IMR-90 (cell line): ENCODE measurements at regions not wholly inside any gene's neighbourhood (a gene's known extent, or its start where the extent isn't known, plus 50 kb on each side); places are given as distances from the start of the nearest gene placed in this dataset.

ENCODE experiments used
- ATAC-seq: fragments of 200-7000 bp; cut with Tn5 transposase; 2 replicates; pipeline ENCODE4 v1.9.1; 2020; ENCODE audit warnings: low read depth, mild to moderate bottlenecking, moderate library complexity
- BruUV-seq: library from RNA; stranded (reverse); fragments of 400-500 nt; replicated peaks from 2 replicates; lab custom pipeline; 2021; lab: Mats Ljungman, UMichigan
- CTCF ChIA-PET: fragments of 300-600 bp; formaldehyde crosslinking; extraction: SDS; loops from one replicate; lab custom pipeline; 2021; ENCODE audit warnings: antibody characterized with exemption; lab: Yijun Ruan, JAX
- POLR2A ChIA-PET: fragments of 300-600 bp; sonication (Branson Sonifier 250); formaldehyde crosslinking; loops from one replicate; lab custom pipeline; 2022; ENCODE audit warnings: antibody characterized with exemption; ENCODE audit not compliant: unreplicated experiment; lab: Charles Lee
- DNase-seq: peaks from one replicate; pipeline ENCODE4 v3.0.0; 2013
- H2AFZ ChIP-seq: replicated peaks from 2 replicates; pipeline ENCODE3; 2013; ENCODE audit warnings: low read length, mild to moderate bottlenecking; ENCODE audit not compliant: poor library complexity
- H2AK5ac ChIP-seq: 2 replicates; pipeline ENCODE4 v1.6.1; 2013; ENCODE audit warnings: low read depth, low read length, inconsistent platforms
- H2AK9ac ChIP-seq: replicated peaks from 2 replicates; pipeline ENCODE3; 2013; ENCODE audit warnings: mild to moderate bottlenecking, low read depth, low read length, moderate library complexity; ENCODE audit not compliant: poor library complexity
- H2BK120ac ChIP-seq: 2 replicates; pipeline ENCODE4 v1.6.1; 2013; ENCODE audit warnings: low read depth, low read length, inconsistent platforms
- H2BK15ac ChIP-seq: 3 replicates; pipeline ENCODE4 v1.6.1; 2013; ENCODE audit warnings: low read depth, low read length, inconsistent platforms
- H2BK20ac ChIP-seq: 2 replicates; pipeline ENCODE4 v1.6.1; 2013; ENCODE audit warnings: low read depth, mild to moderate bottlenecking, inconsistent platforms, low read length, moderate library complexity
- H2BK5ac ChIP-seq: 2 replicates; pipeline ENCODE4 v1.6.1; 2013; ENCODE audit warnings: mild to moderate bottlenecking, low read depth, low read length, inconsistent platforms; ENCODE audit not compliant: poor library complexity, severe bottlenecking
- H3K14ac ChIP-seq: replicated peaks from 2 replicates; pipeline ENCODE4 v1.6.1; 2013; ENCODE audit warnings: low read depth, low read length, inconsistent platforms
- H3K18ac ChIP-seq: 2 replicates; pipeline ENCODE4 v1.6.1; 2013; ENCODE audit warnings: low read depth, low read length, control low read depth
- H3K23ac ChIP-seq: 2 replicates; pipeline ENCODE4 v1.6.1; 2013; ENCODE audit warnings: low read depth, low read length, inconsistent platforms
- H3K27ac ChIP-seq: 2 replicates; pipeline ENCODE4 v1.5.1; 2013; ENCODE audit warnings: mild to moderate bottlenecking, control low read depth, low read length; ENCODE audit not compliant: insufficient read depth
- H3K27me3 ChIP-seq: 2 replicates; pipeline ENCODE4 v1.6.1; 2013; ENCODE audit warnings: low read length; ENCODE audit not compliant: control insufficient read depth, insufficient read depth
- H3K36me3 ChIP-seq: 2 replicates; pipeline ENCODE4 v1.6.1; 2013; ENCODE audit warnings: low read length, mixed read lengths; ENCODE audit not compliant: control insufficient read depth, insufficient read depth
- H3K4ac ChIP-seq: 2 replicates; pipeline ENCODE4 v1.6.1; 2013; ENCODE audit warnings: low read depth, low read length, inconsistent platforms
- H3K4me1 ChIP-seq: 2 replicates; pipeline ENCODE4 v1.6.1; 2013; ENCODE audit warnings: low read length, mixed read lengths; ENCODE audit not compliant: control insufficient read depth, insufficient read depth
- H3K4me2 ChIP-seq: 2 replicates; pipeline ENCODE4 v1.6.1; 2013; ENCODE audit warnings: low read depth, mild to moderate bottlenecking, control low read depth, low read length, moderate library complexity
- H3K4me3 ChIP-seq: 2 replicates; pipeline ENCODE4 v1.5.1; 2013; ENCODE audit warnings: low read depth, mild to moderate bottlenecking, control low read depth, low read length, moderate library complexity; ENCODE audit not compliant: insufficient read depth
- H3K56ac ChIP-seq: 2 replicates; pipeline ENCODE4 v1.6.1; 2013; ENCODE audit warnings: low read length, inconsistent platforms; ENCODE audit not compliant: insufficient read depth; ENCODE audit errors: extremely low read depth
- H3K79me1 ChIP-seq, 2 experiments: 2 replicates each; pipeline ENCODE4 v1.6.1; 2013; ENCODE audit warnings: low read length in 2 of 2, inconsistent platforms in 1 of 2, low read depth in 1 of 2
- H3K9ac ChIP-seq: 2 replicates; pipeline ENCODE4 v1.6.1; 2013; ENCODE audit warnings: low read depth, low read length, control low read depth
- H3K9me1 ChIP-seq: 2 replicates; pipeline ENCODE4 v1.6.1; 2013; ENCODE audit warnings: low read length, inconsistent platforms; ENCODE audit not compliant: insufficient read depth
- H3K9me3 ChIP-seq: 2 replicates; pipeline ENCODE4 v1.6.1; 2013; ENCODE audit warnings: low read length; ENCODE audit not compliant: control insufficient read depth, insufficient read depth
- H4K20me1 ChIP-seq: 2 replicates; pipeline ENCODE4 v1.6.1; 2013; ENCODE audit warnings: low read length, inconsistent platforms; ENCODE audit not compliant: insufficient read depth
- H4K5ac ChIP-seq: 2 replicates; pipeline ENCODE4 v1.6.1; 2013; ENCODE audit warnings: mild to moderate bottlenecking, low read depth, low read length, control low read depth
- H4K8ac ChIP-seq, 2 experiments: 2 replicates each; pipeline ENCODE4 v1.6.1; 2013; ENCODE audit warnings: low read depth in 2 of 2, low read length in 2 of 2, control low read depth in 1 of 2, inconsistent platforms in 1 of 2
- H4K91ac ChIP-seq: 2 replicates; pipeline ENCODE4 v1.6.1; 2013; ENCODE audit warnings: low read depth, low read length, inconsistent platforms; ENCODE audit not compliant: insufficient read depth
- BHLHE40 ChIP-seq: fragments of 150-350 bp; IDR thresholded peaks from 2 replicates; pipeline ENCODE4 v1.6.1; 2016; ENCODE audit warnings: mild to moderate bottlenecking, low read depth, low read length
- CEBPB ChIP-seq: IDR thresholded peaks from 2 replicates; pipeline ENCODE4 v1.6.1; 2012; ENCODE audit warnings: low read depth, low read length, improper control_type of control experiment
- CHD1 ChIP-seq: IDR thresholded peaks from 2 replicates; pipeline ENCODE4 v1.6.1; 2012; ENCODE audit warnings: low read depth, low read length, improper control_type of control experiment
- ELK1 ChIP-seq: fragments of 150-350 bp; IDR thresholded peaks from 2 replicates; pipeline ENCODE4 v1.6.1; 2016; ENCODE audit warnings: low read depth, mild to moderate bottlenecking, low read length, moderate library complexity, borderline replicate concordance
- FOS ChIP-seq: fragments of 150-350 bp; IDR thresholded peaks from 2 replicates; pipeline ENCODE4 v1.6.1; 2016; ENCODE audit warnings: low read depth, low read length
- MAZ ChIP-seq: IDR thresholded peaks from 2 replicates; pipeline ENCODE4 v1.6.1; 2012; ENCODE audit warnings: low read depth, mild to moderate bottlenecking, low read length, improper control_type of control experiment, moderate library complexity, borderline replicate concordance
- MXI1 ChIP-seq: IDR thresholded peaks from 2 replicates; pipeline ENCODE4 v1.6.1; 2012; ENCODE audit warnings: low read depth, mild to moderate bottlenecking, low read length, moderate library complexity, borderline replicate concordance
- NFE2L2 ChIP-seq: fragments of 150-350 bp; IDR thresholded peaks from 2 replicates; pipeline ENCODE4 v1.6.1; 2016; ENCODE audit warnings: low read depth, mild to moderate bottlenecking, low read length
- RFX5 ChIP-seq: IDR thresholded peaks from 2 replicates; pipeline ENCODE4 v1.8.0; 2012; ENCODE audit warnings: low read depth, mild to moderate bottlenecking, low read length, moderate library complexity
- SMC3 ChIP-seq: fragments of 150-350 bp; IDR thresholded peaks from 2 replicates; pipeline ENCODE4 v1.6.1; 2016; ENCODE audit warnings: low read depth, mild to moderate bottlenecking, antibody characterized with exemption, low read length, moderate library complexity
- USF2 ChIP-seq: fragments of 150-350 bp; IDR thresholded peaks from 2 replicates; pipeline ENCODE4 v1.6.1; 2017; ENCODE audit warnings: mild to moderate bottlenecking, antibody characterized with exemption, low read length, low read depth
- WGBS, 2 experiments: methylation state at CpG; one replicate each; pipeline versions ENCODE4 v1.1.5 to v1.1.7; 2013; ENCODE audit warnings: missing lambda C conversion rate in 2 of 2; ENCODE audit not compliant: insufficient read length in 1 of 2; ENCODE audit errors: extremely low coverage in 2 of 2; 5-methylcytosine and 5-hydroxymethylcytosine counted together
- dilution Hi-C: fragments of 300-500 bp; cut with HindIII; formaldehyde crosslinking; loops from one replicate; pipeline ENCODE4 v1.14.3; 2018; ENCODE audit warnings: low sequenced_read_pairs; ENCODE audit not compliant: unreplicated experiment
- in situ Hi-C: fragments of 300-500 bp; cut with MboI; formaldehyde crosslinking; loops from 3 replicates; pipeline ENCODE4 v1.14.3; 2019; ENCODE audit warnings: low sequenced_read_pairs, inconsistent platforms, mixed read lengths
- intact Hi-C: fragments of 100-400 bp; cut with micrococcal nuclease; formaldehyde crosslinking; loops from 2 replicates; pipeline ENCODE4 v1.10.0; 2022

- ATAC-seq (no peak), DNase-seq (no peak)
- Histone ChIP-seq H4K91ac (no peak overlapping the region), H3K4me3 (no peak overlapping the region), H3K56ac (no peak overlapping the region), H3K27ac (no peak overlapping the region), H2AK9ac (no peak overlapping the region), H2BK20ac (no peak overlapping the region), H3K9ac (no peak overlapping the region), H3K4me1 (no peaks in the 10 kb centered on the region), H4K5ac (no peak overlapping the region), H2BK5ac (no peak overlapping the region), H3K9me3 (no peaks in the 10 kb centered on the region), H3K79me1 (no peaks in the 10 kb centered on the region), H3K9me1 (no peaks in the 10 kb centered on the region), H3K23ac (no peak overlapping the region), H4K8ac (no peak overlapping the region), H2BK15ac (no peak overlapping the region), H3K4me2 (no peak overlapping the region), H3K27me3 (no peaks in the 10 kb centered on the region; the same call in 1 of the 2 replicates), H2BK120ac (no peak overlapping the region), H3K14ac (no peak overlapping the region), H3K18ac (no peak overlapping the region), H2AFZ (no peak overlapping the region), H3K36me3 (no peaks in the 10 kb centered on the region), H2AK5ac (no peak overlapping the region), H4K20me1 (no peaks in the 10 kb centered on the region), H3K4ac (no peak overlapping the region)
- TF ChIP-seq CEBPB (no peak), FOS (no peak), CHD1 (no peak), USF2 (no peak), BHLHE40 (no peak), SMC3 (no peak), MAZ (no peak), ELK1 (no peak), MXI1 (no peak), RFX5 (no peak), NFE2L2 (no peak)
- CTCF ChIA-PET = no interaction called here
- in situ Hi-C loops = loop anchor here (10.0 kb wide), 1 partner anchor 59 kb away; no protein-coding TSS in a partner anchor
- BruUV-seq = no TSS peak
- intact Hi-C loops = no loop called here
- POLR2A ChIA-PET = no interaction called here
- dilution Hi-C loops = no loop called here
- no CpG with 5 or more reads among the region's 3 CpGs for WGBS, 2 experiments
These were observed 389.0 kb downstream of the RASEF start for GRCh38 chr9:82673919-82674318.
